ENCODE measurements at regions not wholly inside any gene's neighbourhood (a gene's known extent, or its start where the extent isn't known, plus 50 kb on each side); places are given as distances from the start of the nearest gene placed in this dataset.

DNA sequence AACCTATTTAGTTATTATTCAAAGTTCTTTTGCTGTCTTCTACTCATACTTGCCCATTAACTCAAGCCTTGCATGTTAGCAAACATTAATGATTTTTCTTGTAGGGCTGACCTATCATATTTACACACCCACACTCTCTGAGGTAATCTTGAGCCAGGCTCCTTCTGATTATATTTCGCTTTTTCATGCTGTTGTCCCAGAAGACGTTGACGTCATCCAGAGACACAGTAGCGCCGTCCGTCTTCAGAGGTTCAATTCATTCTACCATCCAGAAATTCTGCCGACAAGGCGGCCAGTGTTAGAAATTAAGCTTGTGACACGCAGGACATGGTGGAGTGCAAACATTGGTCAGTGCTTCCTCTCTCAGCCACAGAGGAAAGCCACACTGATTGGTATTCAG, 584.7 kb downstream of the BMP2 start:
- TF ChIP-seq, protein P1, sequence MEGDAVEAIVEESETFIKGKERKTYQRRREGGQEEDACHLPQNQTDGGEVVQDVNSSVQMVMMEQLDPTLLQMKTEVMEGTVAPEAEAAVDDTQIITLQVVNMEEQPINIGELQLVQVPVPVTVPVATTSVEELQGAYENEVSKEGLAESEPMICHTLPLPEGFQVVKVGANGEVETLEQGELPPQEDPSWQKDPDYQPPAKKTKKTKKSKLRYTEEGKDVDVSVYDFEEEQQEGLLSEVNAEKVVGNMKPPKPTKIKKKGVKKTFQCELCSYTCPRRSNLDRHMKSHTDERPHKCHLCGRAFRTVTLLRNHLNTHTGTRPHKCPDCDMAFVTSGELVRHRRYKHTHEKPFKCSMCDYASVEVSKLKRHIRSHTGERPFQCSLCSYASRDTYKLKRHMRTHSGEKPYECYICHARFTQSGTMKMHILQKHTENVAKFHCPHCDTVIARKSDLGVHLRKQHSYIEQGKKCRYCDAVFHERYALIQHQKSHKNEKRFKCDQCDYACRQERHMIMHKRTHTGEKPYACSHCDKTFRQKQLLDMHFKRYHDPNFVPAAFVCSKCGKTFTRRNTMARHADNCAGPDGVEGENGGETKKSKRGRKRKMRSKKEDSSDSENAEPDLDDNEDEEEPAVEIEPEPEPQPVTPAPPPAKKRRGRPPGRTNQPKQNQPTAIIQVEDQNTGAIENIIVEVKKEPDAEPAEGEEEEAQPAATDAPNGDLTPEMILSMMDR (conservative IDR thresholded peaks at IDR 0.05; ENCODE audit: low read depth in 2 of 2) = no peak
- TF ChIP-seq EZH2phosphoT487 (IDR thresholded peaks at IDR 0.05; ENCODE audit: unreplicated experiment) (no peak), POLR2AphosphoS5 (IDR thresholded peaks at IDR 0.05; ENCODE audit: low read depth) (no peak), EZH2 (IDR thresholded peaks at IDR 0.05; ENCODE audit: low read depth, unreplicated experiment) (no peak), ZNF114 (CRISPR knock-in tag; IDR thresholded peaks at IDR 0.05) (no peak)

Data from GM23338 (cell line).